ENCODE measurements at regions not wholly inside any gene's neighbourhood (a gene's known extent, or its start where the extent isn't known, plus 50 kb on each side); places are given as distances from the start of the nearest gene placed in this dataset.

- H3K4me1 ChIP-seq (ENCODE audit: control insufficient read depth, low read depth, low read length) = no peaks in the 10 kb centered on the region
- no peak overlapping the region for H4K8ac ChIP-seq (ENCODE audit: low read depth, low read length)
- no peak overlapping the region for H3K4ac ChIP-seq (ENCODE audit: low read depth, low read length)
- H2BK120ac ChIP-seq (ENCODE audit: low read depth, low read length) = no peak overlapping the region
- DNase-seq = no peak
- H3K27me3 ChIP-seq (ENCODE audit: insufficient read depth, low read length, poor library complexity) = no peaks in the 10 kb centered on the region
- H3K27ac ChIP-seq (ENCODE audit: low read depth, low read length) = no peak overlapping the region
- no peak overlapping the region for H2AK5ac ChIP-seq (ENCODE audit: low read length)
- H3K79me2 ChIP-seq (ENCODE audit: control insufficient read depth, insufficient read depth, low read length) = no peaks in the 10 kb centered on the region
- no peak overlapping the region for H3K9ac ChIP-seq (ENCODE audit: low read length)
- no CpG with 5 or more reads among the region's 3 CpGs for WGBS (ENCODE audit: extremely low coverage, insufficient coverage, low lambda C conversion rate)
- no peak overlapping the region for H3K23ac ChIP-seq (ENCODE audit: low read length)
- H2BK5ac ChIP-seq (ENCODE audit: low read length) = no peak overlapping the region
- no peak overlapping the region for H3K56ac ChIP-seq (ENCODE audit: low read length)
- H3K18ac ChIP-seq (ENCODE audit: low read length) = no peak overlapping the region
- no peak overlapping the region for H3K4me2 ChIP-seq (ENCODE audit: low read length)
- no peak overlapping the region for H2BK15ac ChIP-seq (replicated peaks; ENCODE audit: low read depth)
- H3K79me1 ChIP-seq (ENCODE audit: low read length) = no peaks in the 10 kb centered on the region
- H3K4me3 ChIP-seq (ENCODE audit: low read length) = no peak overlapping the region
- H4K5ac ChIP-seq (ENCODE audit: low read length) = no peak overlapping the region
- H3K36me3 ChIP-seq (ENCODE audit: control insufficient read depth, insufficient read depth, low read length) = no peaks in the 10 kb centered on the region
Measured at GRCh38 chr18:60197671-60198462, 174.7 kb downstream of the MC4R start.

GRCh38 chr18:60196836-60197606 lies 175.6 kb downstream of the MC4R start:
- no peaks in the 10 kb centered on the region for H3K27me3 ChIP-seq (ENCODE audit: insufficient read depth, low read length, poor library complexity)

GRCh38 chr18:60193780-60194179 lies 178.8 kb downstream of the MC4R start:
- H4K5ac ChIP-seq (ENCODE audit: low read length) = no peak overlapping the region
- H3K4me1 ChIP-seq (ENCODE audit: control insufficient read depth, low read depth, low read length) = no peaks in the 10 kb centered on the region
- no peak overlapping the region for H3K4me2 ChIP-seq (ENCODE audit: low read length)
- H3K56ac ChIP-seq (ENCODE audit: low read length) = no peak overlapping the region
- no peaks in the 10 kb centered on the region for H3K79me1 ChIP-seq (ENCODE audit: low read length)
- H3K18ac ChIP-seq (ENCODE audit: low read length) = no peak overlapping the region
- no peak overlapping the region for H2BK120ac ChIP-seq (ENCODE audit: low read depth, low read length)
- no peaks in the 10 kb centered on the region for H3K27me3 ChIP-seq (ENCODE audit: insufficient read depth, low read length, poor library complexity)
- no peak for DNase-seq
- H3K9ac ChIP-seq (ENCODE audit: low read length) = no peak overlapping the region
- no peak overlapping the region for H3K27ac ChIP-seq (ENCODE audit: low read depth, low read length)
- H3K23ac ChIP-seq (ENCODE audit: low read length) = no peak overlapping the region
- H2AK5ac ChIP-seq (ENCODE audit: low read length) = no peak overlapping the region
- no peak overlapping the region for H2BK15ac ChIP-seq (replicated peaks; ENCODE audit: low read depth)
- no peak overlapping the region for H3K4me3 ChIP-seq (ENCODE audit: low read length)
- WGBS (ENCODE audit: extremely low coverage, insufficient coverage, low lambda C conversion rate) = no CpG with 5 or more reads among the region's 1 CpG
- H3K4ac ChIP-seq (ENCODE audit: low read depth, low read length) = no peak overlapping the region
- no peaks in the 10 kb centered on the region for H3K36me3 ChIP-seq (ENCODE audit: control insufficient read depth, insufficient read depth, low read length)
- no peaks in the 10 kb centered on the region for H3K79me2 ChIP-seq (ENCODE audit: control insufficient read depth, insufficient read depth, low read length)
- H4K8ac ChIP-seq (ENCODE audit: low read depth, low read length) = no peak overlapping the region
- no peak overlapping the region for H2BK5ac ChIP-seq (ENCODE audit: low read length)

More at GRCh38 chr18:60196836-60197606, 175.6 kb downstream of the MC4R start:
- DNase-seq = no peak
- no peak overlapping the region for H3K18ac ChIP-seq (ENCODE audit: low read length)
- H3K27ac ChIP-seq (ENCODE audit: low read depth, low read length) = no peak overlapping the region
- H4K8ac ChIP-seq (ENCODE audit: low read depth, low read length) = no peak overlapping the region
- H3K79me2 ChIP-seq (ENCODE audit: control insufficient read depth, insufficient read depth, low read length) = no peaks in the 10 kb centered on the region
- no peak overlapping the region for H3K56ac ChIP-seq (ENCODE audit: low read length)
- H3K79me1 ChIP-seq (ENCODE audit: low read length) = no peaks in the 10 kb centered on the region
- no peak overlapping the region for H2BK120ac ChIP-seq (ENCODE audit: low read depth, low read length)
- H3K4me2 ChIP-seq (ENCODE audit: low read length) = no peak overlapping the region
- no peaks in the 10 kb centered on the region for H3K4me1 ChIP-seq (ENCODE audit: control insufficient read depth, low read depth, low read length)
- WGBS (ENCODE audit: extremely low coverage, insufficient coverage, low lambda C conversion rate) = no CpG with 5 or more reads among the region's 6 CpGs
- H3K23ac ChIP-seq (ENCODE audit: low read length) = no peak overlapping the region
- H3K4me3 ChIP-seq (ENCODE audit: low read length) = no peak overlapping the region
- H3K4ac ChIP-seq (ENCODE audit: low read depth, low read length) = no peak overlapping the region
- H2BK5ac ChIP-seq (ENCODE audit: low read length) = no peak overlapping the region
- no peak overlapping the region for H3K9ac ChIP-seq (ENCODE audit: low read length)
- H3K36me3 ChIP-seq (ENCODE audit: control insufficient read depth, insufficient read depth, low read length) = no peaks in the 10 kb centered on the region
- no peak overlapping the region for H2AK5ac ChIP-seq (ENCODE audit: low read length)
- H4K5ac ChIP-seq (ENCODE audit: low read length) = no peak overlapping the region
- H2BK15ac ChIP-seq (replicated peaks; ENCODE audit: low read depth) = no peak overlapping the region

DNA sequence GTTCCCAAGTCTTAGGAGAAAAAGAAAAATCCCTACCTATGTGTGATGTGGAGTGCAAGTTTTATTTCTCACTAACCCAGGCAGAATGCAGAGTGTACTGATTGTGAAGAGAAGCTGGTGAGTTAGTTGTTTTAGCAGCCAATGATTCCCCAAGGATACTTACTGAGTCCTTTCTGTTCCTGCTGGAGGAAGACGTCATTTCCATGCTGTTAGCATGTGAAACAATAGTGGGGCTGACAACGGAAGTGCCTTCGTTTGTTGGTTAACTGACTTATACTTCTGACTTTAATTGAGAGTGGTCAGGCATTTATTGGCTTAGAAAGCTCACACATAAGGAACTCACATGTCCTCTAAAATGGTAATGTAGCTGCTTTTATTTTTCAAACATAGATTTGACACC lies 180.6 kb downstream of the MC4R start:
- no peak overlapping the region for H3K4ac ChIP-seq (ENCODE audit: low read depth, low read length)
- no peak overlapping the region for H3K9ac ChIP-seq (ENCODE audit: low read length)
- H3K4me3 ChIP-seq (ENCODE audit: low read length) = no peak overlapping the region
- H3K23ac ChIP-seq (ENCODE audit: low read length) = no peak overlapping the region
- H3K27me3 ChIP-seq (ENCODE audit: insufficient read depth, low read length, poor library complexity) = no peaks in the 10 kb centered on the region
- H3K18ac ChIP-seq (ENCODE audit: low read length) = no peak overlapping the region
- no peak overlapping the region for H2AK5ac ChIP-seq (ENCODE audit: low read length)
- no peak overlapping the region for H2BK15ac ChIP-seq (replicated peaks; ENCODE audit: low read depth)
- no peaks in the 10 kb centered on the region for H3K36me3 ChIP-seq (ENCODE audit: control insufficient read depth, insufficient read depth, low read length)
- H3K27ac ChIP-seq (ENCODE audit: low read depth, low read length) = no peak overlapping the region
- no peak for DNase-seq
- H2BK5ac ChIP-seq (ENCODE audit: low read length) = no peak overlapping the region
- no peak overlapping the region for H2BK120ac ChIP-seq (ENCODE audit: low read depth, low read length)
- H3K4me2 ChIP-seq (ENCODE audit: low read length) = no peak overlapping the region
- H3K79me1 ChIP-seq (ENCODE audit: low read length) = no peaks in the 10 kb centered on the region
- no peak overlapping the region for H3K56ac ChIP-seq (ENCODE audit: low read length)
- H4K5ac ChIP-seq (ENCODE audit: low read length) = no peak overlapping the region
- H4K8ac ChIP-seq (ENCODE audit: low read depth, low read length) = no peak overlapping the region
- no peaks in the 10 kb centered on the region for H3K79me2 ChIP-seq (ENCODE audit: control insufficient read depth, insufficient read depth, low read length)
- no peaks in the 10 kb centered on the region for H3K4me1 ChIP-seq (ENCODE audit: control insufficient read depth, low read depth, low read length)
- WGBS (ENCODE audit: extremely low coverage, insufficient coverage, low lambda C conversion rate) = no CpG with 5 or more reads among the region's 3 CpGs

GRCh38 chr18:60189856-60190255 lies 182.7 kb downstream of the MC4R start:
- no peak for DNase-seq
- no peak overlapping the region for H2BK5ac ChIP-seq (ENCODE audit: low read length)
- H3K56ac ChIP-seq (ENCODE audit: low read length) = no peak overlapping the region
- no peak overlapping the region for H4K5ac ChIP-seq (ENCODE audit: low read length)
- no peak overlapping the region for H3K23ac ChIP-seq (ENCODE audit: low read length)
- no peak overlapping the region for H3K4me2 ChIP-seq (ENCODE audit: low read length)
- H3K9ac ChIP-seq (ENCODE audit: low read length) = no peak overlapping the region
- H2AK5ac ChIP-seq (ENCODE audit: low read length) = no peak overlapping the region
- H3K79me2 ChIP-seq (ENCODE audit: control insufficient read depth, insufficient read depth, low read length) = no peaks in the 10 kb centered on the region
- no peak overlapping the region for H3K18ac ChIP-seq (ENCODE audit: low read length)
- no CpG with 5 or more reads among the region's 2 CpGs for WGBS (ENCODE audit: extremely low coverage, insufficient coverage, low lambda C conversion rate)
- H3K27me3 ChIP-seq (ENCODE audit: insufficient read depth, low read length, poor library complexity) = no peaks in the 10 kb centered on the region
- H2BK120ac ChIP-seq (ENCODE audit: low read depth, low read length) = no peak overlapping the region
- no peak overlapping the region for H4K8ac ChIP-seq (ENCODE audit: low read depth, low read length)
- H2BK15ac ChIP-seq (replicated peaks; ENCODE audit: low read depth) = no peak overlapping the region
- no peak overlapping the region for H3K27ac ChIP-seq (ENCODE audit: low read depth, low read length)
- H3K4ac ChIP-seq (ENCODE audit: low read depth, low read length) = no peak overlapping the region
- H3K79me1 ChIP-seq (ENCODE audit: low read length) = no peaks in the 10 kb centered on the region
- H3K36me3 ChIP-seq (ENCODE audit: control insufficient read depth, insufficient read depth, low read length) = no peaks in the 10 kb centered on the region
- no peaks in the 10 kb centered on the region for H3K4me1 ChIP-seq (ENCODE audit: control insufficient read depth, low read depth, low read length)
- no peak overlapping the region for H3K4me3 ChIP-seq (ENCODE audit: low read length)
